Stomach (tissue), 4 donors: ENCODE measurements at regions not wholly inside any gene's neighbourhood (a gene's known extent, or its start where the extent isn't known, plus 50 kb on each side); places are given as distances from the start of the nearest gene placed in this dataset.

ENCODE experiments used
- CTCF ChIP-seq, 7 experiments: fragments of 450-650 bp in 4 of 7; fragments of 200-600 bp in 3 of 7; sonication (generic) in 3 of 7; IDR thresholded peaks; one replicate each; pipeline ENCODE4 v1.5.1; 2016 to 2019; ENCODE audit warnings: antibody characterized with exemption in 7 of 7, control low read depth in 2 of 7, mild to moderate bottlenecking in 1 of 7
- EP300 ChIP-seq: sonication (generic); formaldehyde crosslinking; IDR thresholded peaks from one replicate; pipeline ENCODE4 v1.6.1; 2017; ENCODE audit warnings: antibody characterized with exemption
- POLR2AphosphoS5 ChIP-seq, 3 donors: sonication (generic); formaldehyde crosslinking; IDR thresholded peaks; one replicate each; pipeline ENCODE4 v1.6.1; 2016; ENCODE audit warnings: antibody characterized with exemption in 3 of 3

- TF ChIP-seq EP300: no peak
- TF ChIP-seq CTCF (IDR thresholded peaks at IDR 0.05): no peak
- TF ChIP-seq POLR2AphosphoS5 (IDR thresholded peaks at IDR 0.05): no peak
Observed at GRCh38 chr11:15535414-15535813, 420.7 kb downstream of the INSC start.
